ENCODE measurements at regions not wholly inside any gene's neighbourhood (a gene's known extent, or its start where the extent isn't known, plus 50 kb on each side); places are given as distances from the start of the nearest gene placed in this dataset.
"Not testable (repeated sequence)": the region's sequence is repeated elsewhere in the genome, so short reads cannot be mapped to it uniquely, and the experiment has no call there.

DNA sequence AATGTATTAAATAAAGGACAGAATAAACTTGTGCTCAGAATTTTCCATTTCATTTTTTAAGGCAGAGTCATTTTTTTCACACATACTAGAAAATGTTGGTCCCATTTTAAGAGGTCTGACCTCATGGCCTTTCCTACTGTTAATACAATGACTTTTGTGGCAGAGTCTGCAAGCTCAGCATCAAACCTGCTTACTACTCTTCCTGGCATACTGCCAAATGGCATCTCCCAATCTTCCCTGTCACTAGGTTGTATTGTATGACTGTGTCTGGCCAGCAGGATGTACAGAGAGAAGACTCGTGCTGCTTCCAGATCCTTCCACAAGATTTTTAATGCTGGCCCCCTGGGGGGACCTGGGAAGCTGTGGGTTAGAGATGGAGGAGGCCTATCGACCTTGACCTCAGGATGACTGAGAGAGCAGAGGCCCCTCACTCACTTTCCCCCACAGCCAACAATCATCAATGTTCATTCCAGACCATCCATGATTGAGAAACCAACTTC is 64.7 kb downstream of the BARX1 start:
- DNase-seq (ENCODE audit: low read depth, low spot score) = no peak
- in situ Hi-C loops (cut with HindIII; ENCODE audit: low pct_unique_long_range_greater_than_20kb, low sequenced_read_pairs) = no loop called here

DNA sequence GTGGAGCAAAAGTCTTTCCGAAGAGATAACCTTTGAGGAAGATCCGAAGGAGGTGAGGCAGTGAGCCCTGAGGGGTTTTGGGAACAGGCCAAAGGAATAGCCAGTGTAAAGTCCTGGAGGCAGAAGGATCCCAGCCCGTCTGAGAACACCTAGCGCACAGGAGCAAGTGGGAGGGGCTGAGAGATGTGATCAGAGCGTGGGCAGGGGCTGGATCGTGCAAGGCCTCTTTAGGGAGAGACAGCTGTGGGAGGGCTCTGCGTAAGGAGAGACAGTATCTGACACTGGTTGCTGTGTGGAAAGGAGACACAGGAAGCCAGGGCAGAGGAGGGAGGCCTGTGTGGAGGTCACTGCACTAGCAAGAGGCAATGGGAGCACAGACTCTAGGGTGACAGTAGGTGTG is 68.2 kb downstream of the BARX1 start:
- in situ Hi-C loops (cut with HindIII; ENCODE audit: low pct_unique_long_range_greater_than_20kb, low sequenced_read_pairs) = no loop called here
- no peak for DNase-seq (ENCODE audit: low read depth, low spot score)

DNA sequence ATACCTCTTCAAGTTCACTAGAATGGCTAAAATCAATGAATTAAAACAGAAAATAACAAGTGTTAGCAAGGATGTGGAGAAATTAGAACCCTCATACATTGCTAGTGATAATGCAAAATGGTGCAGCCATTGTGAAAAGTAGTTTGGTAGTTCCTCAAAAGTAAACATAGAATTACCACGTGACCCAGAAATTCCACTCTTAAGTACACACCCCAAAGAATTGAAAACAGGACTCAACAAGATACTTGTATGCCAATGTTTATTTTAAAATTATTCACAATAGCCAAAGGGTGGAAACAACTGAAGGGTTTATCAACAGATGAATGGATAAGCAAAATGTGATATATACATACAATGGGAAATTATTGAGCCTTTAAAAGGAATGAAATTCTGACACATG is 70.3 kb downstream of the BARX1 start:
- no peak for DNase-seq (ENCODE audit: low read depth, low spot score)
- in situ Hi-C loops (cut with HindIII; ENCODE audit: low pct_unique_long_range_greater_than_20kb, low sequenced_read_pairs) = no loop called here

- DNase-seq (ENCODE audit: low read depth, low spot score); in situ Hi-C loops (cut with HindIII; ENCODE audit: low pct_unique_long_range_greater_than_20kb, low sequenced_read_pairs): not testable (repeated sequence)
Observed at GRCh38 chr9:93879662-93880407, 75.3 kb downstream of the BARX1 start.

- DNase-seq (ENCODE audit: low read depth, low spot score) = no peak
- in situ Hi-C loops (cut with HindIII; ENCODE audit: low pct_unique_long_range_greater_than_20kb, low sequenced_read_pairs) = no loop called here
Observed at GRCh38 chr9:93875330-93875729, 79.8 kb downstream of the BARX1 start.

DNA sequence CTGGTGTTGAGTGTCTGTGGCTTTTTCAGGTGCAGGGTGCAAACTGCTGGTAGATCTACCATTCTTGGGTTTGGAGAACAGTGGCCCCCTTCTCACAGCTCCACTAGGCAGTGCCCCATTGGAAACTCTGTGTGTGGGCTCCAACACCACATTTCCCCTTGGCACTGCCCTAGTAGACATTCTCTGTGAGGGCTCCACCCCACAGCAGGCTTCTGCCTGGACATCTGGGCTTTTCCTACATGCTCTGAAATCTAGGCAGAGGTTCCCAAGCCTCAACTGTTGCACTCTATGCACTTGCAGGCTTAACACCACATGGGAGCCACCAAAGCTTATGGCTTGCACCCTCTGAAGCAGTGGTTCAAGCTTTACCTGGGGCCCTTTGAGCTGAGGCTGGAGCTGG is 80.9 kb downstream of the BARX1 start:
- DNase-seq (ENCODE audit: low read depth, low spot score) = no peak
- in situ Hi-C loops (cut with HindIII; ENCODE audit: low pct_unique_long_range_greater_than_20kb, low sequenced_read_pairs) = no loop called here

DNA sequence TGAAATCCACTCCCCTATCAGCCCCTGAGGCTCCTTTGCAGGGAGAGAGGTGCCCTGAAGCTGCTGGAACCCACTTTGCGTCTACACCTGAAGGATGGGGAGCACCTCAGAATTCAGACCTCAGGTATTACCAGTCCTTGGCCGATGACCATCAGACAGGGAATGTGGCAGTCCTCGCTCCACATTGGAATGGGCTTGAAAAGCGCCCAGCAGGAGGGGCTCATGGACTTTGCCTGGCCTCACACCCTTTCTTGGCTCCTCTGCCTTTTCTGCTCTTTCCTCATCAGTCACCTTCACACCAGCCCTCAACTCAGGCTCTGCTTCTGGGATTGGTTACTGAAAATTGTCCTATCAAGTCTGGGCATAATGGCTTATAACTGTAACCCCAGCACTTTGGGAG is 83.9 kb downstream of the BARX1 start:
- DNase-seq (ENCODE audit: low read depth, low spot score) = no peak
- in situ Hi-C loops (cut with HindIII; ENCODE audit: low pct_unique_long_range_greater_than_20kb, low sequenced_read_pairs) = no loop called here

DNA sequence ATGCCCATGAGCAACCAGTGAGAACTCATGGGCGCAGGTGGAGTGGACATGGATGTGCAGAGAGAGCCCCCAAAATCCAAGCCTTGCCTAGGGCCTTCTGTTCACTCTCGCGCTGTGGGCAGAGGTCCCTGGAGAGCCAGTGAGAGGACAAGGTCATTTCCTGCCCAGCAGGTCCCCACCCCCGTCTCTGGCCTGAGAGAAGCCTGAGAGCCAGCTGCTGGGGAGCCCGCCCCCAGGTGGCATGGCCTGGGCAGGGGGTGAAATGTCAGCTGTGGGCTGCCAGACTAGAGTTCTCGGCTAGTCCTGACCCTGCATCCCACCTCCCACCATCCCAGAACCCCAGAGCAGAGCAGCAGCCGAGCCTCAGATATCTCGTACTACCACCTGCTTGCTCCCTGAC is 85.3 kb downstream of the BARX1 start:
- in situ Hi-C loops (cut with HindIII; ENCODE audit: low pct_unique_long_range_greater_than_20kb, low sequenced_read_pairs) = no loop called here
- DNase-seq (ENCODE audit: low read depth, low spot score) = no peak

DNA sequence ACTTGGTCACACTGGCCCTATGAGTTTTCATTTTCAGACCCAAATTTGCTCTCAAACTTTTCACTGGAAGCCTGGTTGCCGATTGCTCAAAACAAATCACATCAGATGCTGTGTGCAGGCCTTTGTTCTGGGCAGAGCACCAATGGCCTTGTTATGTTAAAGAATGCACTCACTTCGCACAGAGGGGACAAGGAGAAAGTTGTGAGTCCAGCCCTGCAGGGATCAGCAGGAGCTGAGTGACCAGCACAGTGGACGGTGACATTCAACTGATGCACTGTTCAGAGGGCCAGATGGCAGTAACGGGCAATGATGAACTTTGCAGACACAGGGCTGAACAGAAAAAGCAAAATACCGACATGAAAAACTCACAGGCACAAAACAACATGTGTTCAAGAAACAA is 86.1 kb downstream of the BARX1 start:
- in situ Hi-C loops (cut with HindIII; ENCODE audit: low pct_unique_long_range_greater_than_20kb, low sequenced_read_pairs) = no loop called here

DNA sequence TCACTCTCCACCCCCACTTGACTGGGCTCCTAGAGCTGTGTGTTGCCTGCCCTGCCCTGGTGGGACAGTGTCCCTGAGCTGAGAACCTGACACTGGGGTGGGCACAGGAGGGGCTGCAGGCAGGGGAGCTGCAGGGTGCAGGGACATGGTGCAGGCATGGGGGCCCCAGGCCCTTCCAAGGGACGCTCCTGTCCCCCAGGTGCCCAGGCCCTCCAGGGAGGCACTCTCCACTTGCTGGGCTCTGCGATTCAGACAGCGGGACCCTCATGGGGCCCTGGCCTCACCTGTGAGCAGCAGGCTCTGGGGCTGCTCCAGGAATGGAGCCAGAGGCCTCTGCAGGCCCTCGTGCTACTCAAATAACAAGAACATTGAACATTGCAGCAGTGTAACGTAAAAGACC is 89.4 kb downstream of the BARX1 start:
- no peak for DNase-seq (ENCODE audit: low read depth, low spot score)
- in situ Hi-C loops (cut with HindIII; ENCODE audit: low pct_unique_long_range_greater_than_20kb, low sequenced_read_pairs) = no loop called here

More for the DNA sequence above, 86.1 kb downstream of the BARX1 start:
- DNase-seq (ENCODE audit: low read depth, low spot score) = no peak

GRCh38 chr9:93865245-93865644 is 89.9 kb downstream of the BARX1 start:
- DNase-seq (ENCODE audit: low read depth, low spot score) = no peak
- in situ Hi-C loops (cut with HindIII; ENCODE audit: low pct_unique_long_range_greater_than_20kb, low sequenced_read_pairs) = no loop called here

DNA sequence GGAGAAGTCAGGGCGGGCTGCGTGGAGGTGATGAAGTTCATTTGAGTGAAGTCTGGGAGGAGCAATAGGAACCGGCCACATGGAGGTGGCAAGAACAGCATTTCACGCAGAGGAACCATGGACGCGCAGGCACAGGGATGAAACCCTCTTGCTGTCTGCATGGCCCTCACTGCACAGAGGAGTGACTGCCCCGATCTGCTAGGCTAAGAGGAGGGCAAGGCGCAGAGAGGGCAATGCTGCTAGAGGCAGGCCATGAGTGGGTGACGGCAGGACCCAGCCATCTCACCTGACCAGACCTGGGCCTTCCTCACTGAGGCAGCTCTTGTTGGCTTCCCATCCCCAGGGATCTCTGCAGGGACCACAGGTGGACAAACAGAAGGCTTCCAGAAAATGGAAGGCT is 90.3 kb downstream of the BARX1 start:
- no peak for DNase-seq (ENCODE audit: low read depth, low spot score)
- in situ Hi-C loops (cut with HindIII; ENCODE audit: low pct_unique_long_range_greater_than_20kb, low sequenced_read_pairs) = no loop called here

DNA sequence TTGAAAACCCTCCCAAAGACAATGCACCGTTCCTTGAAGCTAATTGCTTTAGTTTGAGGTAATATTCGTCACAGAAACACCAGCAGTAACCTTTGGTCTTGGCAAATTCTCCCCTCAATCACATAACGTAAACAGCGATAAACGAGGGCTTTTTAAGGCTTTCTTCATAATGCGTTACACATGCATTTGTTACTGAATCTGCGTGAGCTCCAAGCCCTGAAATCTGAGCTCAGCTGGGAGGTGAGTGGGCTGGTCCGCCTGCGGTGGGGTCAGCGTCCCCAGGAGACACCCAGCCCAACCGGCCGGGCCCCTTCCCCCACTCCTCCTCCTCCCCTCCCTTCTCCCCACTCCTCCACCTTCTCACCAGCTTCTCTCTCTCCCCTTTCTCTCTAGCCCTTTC is 91.1 kb downstream of the BARX1 start:
- DNase-seq (ENCODE audit: low read depth, low spot score) = no peak
- in situ Hi-C loops (cut with HindIII; ENCODE audit: low pct_unique_long_range_greater_than_20kb, low sequenced_read_pairs) = no loop called here

DNA sequence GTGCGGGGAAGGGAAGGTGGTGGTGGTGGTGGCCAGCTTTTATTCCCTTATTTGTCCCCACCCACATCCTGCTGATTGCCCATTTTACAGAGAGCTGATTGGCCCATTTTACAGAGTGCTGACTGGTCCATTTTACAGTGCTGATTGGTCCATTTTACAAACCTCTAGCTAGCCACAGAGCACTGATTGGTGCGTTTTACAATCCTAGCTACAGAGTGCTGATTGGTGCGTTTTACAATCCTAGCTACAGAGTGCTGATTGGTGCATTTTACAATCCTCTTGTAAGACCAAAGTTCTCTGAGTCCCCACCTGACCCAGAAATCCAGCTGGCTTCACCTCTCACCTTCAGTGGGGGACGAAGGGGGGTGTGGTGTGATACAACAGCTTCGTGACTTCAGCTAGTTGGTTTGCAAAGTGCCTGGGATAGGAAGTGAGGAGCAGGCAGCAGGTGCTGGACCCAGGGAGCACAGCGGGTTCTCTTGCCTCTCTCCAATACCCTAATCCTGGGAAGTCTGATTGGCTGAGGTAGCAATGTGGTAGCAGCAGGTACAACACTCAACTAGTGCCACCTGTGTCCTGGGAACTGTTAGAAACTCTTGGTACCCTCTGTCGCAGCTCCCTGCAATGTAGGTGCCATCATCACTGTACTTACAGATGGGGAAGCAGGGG is 92.1 kb downstream of the BARX1 start:
- in situ Hi-C loops (cut with HindIII; ENCODE audit: low pct_unique_long_range_greater_than_20kb, low sequenced_read_pairs) = no loop called here
- DNase-seq (ENCODE audit: low read depth, low spot score) = no peak

- in situ Hi-C loops (cut with HindIII; ENCODE audit: low pct_unique_long_range_greater_than_20kb, low sequenced_read_pairs) = no loop called here
- DNase-seq (ENCODE audit: low read depth, low spot score) = no peak
Observed at GRCh38 chr9:93861736-93862358, 93.3 kb downstream of the BARX1 start.

DNA sequence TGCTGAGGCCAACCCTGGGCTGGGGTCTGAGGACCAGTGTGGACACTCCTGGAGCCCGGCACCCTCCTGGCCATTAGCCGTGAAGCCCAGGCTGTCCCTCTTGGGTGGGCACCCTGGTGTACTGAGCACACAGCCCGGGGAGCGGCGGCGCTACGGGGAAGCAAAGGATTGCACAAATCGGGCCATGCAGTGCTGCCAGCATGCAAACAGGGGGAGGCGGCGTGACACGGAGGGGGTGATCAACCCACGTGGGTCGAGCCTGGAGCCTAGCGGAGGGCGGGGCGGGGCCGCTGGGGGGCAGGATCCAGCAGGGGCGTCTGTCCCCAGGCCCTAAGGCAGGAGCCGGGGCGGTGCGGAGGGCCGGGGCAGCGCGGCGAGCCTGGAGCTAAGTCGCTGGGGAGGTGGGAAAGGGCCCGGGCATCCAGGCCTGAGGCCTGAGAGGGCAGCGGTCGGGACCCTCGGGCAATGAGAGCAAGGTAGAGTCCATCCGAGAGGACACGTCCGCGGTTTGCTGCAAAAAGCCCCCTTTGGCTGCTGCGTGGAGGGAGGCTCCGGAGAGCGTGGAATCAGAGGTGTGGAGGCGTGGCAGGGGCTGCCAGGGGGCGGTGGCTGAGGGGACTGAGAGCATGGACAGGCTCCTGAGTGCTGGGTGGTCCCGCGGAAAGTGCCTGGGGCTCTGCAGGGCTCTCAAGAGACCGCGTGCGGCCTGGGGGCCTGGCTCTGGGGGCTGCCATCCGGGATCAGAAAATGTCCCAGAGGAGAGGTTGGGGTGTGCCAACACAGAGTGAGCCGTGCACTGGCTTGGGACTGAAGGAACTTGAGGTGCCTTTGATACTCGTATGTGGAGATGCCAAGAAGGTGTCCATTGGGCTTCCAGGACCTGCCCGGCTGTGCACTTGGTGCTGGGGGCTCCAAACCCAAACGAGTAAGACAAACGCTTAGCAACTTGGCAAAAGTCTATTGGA is 94.2 kb downstream of the BARX1 start:
- DNase-seq (ENCODE audit: low read depth, low spot score) = no peak
- in situ Hi-C loops (cut with HindIII; ENCODE audit: low pct_unique_long_range_greater_than_20kb, low sequenced_read_pairs) = no loop called here

DNA sequence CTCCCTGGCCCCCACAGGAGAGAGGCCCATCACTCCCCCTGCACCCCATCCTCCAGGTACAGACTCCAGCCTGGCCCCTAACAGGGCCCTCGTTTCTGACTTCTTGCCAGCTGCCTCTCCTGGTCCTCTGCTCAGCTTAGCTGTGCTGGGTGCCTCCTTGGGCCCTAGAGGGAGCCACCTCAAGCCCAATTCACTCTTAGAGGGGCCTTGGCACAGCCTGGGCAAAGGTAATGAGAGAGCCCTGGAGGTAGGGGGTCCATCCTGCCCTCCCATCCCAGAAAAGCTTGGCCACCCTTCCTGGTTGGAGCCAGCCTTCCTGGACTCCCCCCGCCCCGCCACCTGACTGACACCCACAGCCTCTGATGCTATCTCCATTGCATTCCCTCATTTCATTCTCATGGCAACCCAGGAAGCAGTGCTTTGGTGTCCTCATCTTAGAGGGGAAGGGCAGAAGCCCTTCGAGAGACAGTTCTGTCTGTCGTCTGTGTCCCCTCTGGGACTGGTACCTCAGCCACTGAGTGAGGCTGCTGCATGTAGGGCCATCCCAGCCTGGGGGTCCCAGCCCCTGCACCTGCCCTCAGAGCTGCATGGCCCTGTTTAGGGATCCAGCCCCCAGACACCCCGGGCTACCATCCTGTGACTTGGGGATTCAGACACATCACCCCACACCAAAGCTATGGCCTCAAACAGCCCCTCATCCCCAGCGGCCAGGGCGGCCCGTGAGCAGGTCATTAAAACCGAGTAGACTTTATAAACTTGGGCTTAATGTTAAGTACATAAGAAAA is 95.5 kb downstream of the BARX1 start:
- peak; percentile 20 for DNase-seq (ENCODE audit: low read depth, low spot score)
- in situ Hi-C loops (cut with HindIII; ENCODE audit: low pct_unique_long_range_greater_than_20kb, low sequenced_read_pairs) = no loop called here

Measured in SK-MEL-5 (cell line).